Caki2 (cell line): ENCODE measurements at regions not wholly inside any gene's neighbourhood (a gene's known extent, or its start where the extent isn't known, plus 50 kb on each side); places are given as distances from the start of the nearest gene placed in this dataset.
"Not testable (repeated sequence)": the region's sequence is repeated elsewhere in the genome, so short reads cannot be mapped to it uniquely, and the experiment has no call there.

Source experiments
- DNase-seq: peaks from one replicate; pipeline ENCODE4 v3.0.0-alpha.2; 2015; ENCODE audit warnings: low read depth
- in situ Hi-C: cut with HindIII; loops from 2 replicates; pipeline ENCODE4 v1.10.0; 2016; ENCODE audit warnings: low sequenced_read_pairs, low pct_unique_long_range_greater_than_20kb, mixed read lengths

DNA sequence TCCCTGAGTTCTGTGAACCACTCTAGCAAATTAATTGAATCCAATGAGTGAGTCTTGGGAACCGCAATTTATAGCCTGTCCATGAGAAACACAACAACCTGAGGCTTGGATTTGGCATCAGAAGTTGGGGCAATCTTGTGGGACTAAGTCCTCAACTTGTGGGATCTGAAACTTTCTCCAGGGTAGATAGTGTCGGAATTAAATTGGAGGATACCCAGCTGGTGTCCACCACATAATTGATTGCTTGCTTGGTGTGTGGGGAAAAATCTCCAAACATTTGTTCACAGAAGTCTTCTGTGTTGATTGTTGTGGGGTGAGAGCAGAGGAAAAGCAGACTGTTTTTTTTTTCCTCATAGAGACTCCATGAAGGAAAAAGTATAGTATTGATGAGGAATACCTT lies 320.6 kb upstream of the MEF2C start:
- no peak for DNase-seq
- in situ Hi-C loops, result no loop called here

DNA sequence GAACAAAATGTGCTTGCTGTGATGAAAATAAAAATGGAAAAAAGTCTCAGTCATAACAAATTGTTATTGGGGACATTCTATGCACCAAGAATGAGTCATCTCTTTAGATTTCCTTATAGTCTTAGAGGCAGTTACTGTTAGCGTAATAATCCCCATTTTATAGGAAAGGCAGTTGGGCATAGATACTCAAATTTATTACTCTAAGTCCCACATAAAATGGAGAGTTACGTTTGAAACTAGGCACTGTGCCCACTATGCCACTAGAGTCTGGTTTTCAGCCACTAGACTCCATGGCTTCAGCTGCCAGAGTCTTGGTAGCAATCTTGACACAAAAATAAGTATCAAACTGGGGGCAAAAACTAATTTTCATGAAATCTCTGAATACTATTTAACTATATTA lies 317.9 kb upstream of the MEF2C start:
- DNase-seq, result no peak
- in situ Hi-C loops, result no loop called here

DNA sequence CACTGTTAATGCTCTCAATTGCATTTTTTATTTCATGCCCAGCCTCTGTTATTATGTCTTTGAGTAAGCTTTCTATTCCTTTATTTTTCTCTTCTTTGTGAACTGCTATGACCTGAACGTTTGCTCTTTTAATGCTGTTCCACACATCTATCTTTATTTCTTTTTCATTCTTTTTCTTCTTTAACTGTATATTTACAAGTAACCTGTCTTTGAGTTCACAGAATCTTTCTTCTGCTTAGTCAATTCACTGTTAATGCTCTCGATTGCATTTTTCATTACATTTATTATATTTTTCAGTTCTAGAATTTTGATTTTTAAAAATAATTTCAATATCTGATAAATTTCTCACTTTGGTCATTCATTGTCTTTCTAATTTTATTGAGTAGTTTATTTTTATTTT lies 316.3 kb upstream of the MEF2C start:
- in situ Hi-C loops, result no loop called here
- DNase-seq, result no peak

DNA sequence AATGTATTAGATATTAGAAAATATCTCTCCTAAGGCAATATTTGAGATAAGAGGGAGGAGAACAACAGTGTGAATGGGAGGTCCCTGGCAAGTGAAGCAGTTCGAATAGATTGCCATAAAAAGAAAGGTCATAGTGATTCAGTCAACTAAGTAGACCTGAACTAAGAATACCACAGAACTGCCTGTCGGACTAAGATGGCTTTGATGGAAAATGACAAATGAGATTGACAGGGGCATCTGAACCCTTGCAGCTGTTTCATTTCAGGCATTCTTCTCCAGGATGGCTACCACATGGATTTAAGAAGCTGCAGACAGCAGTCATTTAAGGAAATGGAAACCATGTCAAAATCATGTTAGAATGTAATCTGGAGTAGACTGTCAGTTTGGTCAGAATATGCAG lies 308.4 kb upstream of the MEF2C start:
- in situ Hi-C loops, result no loop called here
- no peak for DNase-seq

DNA sequence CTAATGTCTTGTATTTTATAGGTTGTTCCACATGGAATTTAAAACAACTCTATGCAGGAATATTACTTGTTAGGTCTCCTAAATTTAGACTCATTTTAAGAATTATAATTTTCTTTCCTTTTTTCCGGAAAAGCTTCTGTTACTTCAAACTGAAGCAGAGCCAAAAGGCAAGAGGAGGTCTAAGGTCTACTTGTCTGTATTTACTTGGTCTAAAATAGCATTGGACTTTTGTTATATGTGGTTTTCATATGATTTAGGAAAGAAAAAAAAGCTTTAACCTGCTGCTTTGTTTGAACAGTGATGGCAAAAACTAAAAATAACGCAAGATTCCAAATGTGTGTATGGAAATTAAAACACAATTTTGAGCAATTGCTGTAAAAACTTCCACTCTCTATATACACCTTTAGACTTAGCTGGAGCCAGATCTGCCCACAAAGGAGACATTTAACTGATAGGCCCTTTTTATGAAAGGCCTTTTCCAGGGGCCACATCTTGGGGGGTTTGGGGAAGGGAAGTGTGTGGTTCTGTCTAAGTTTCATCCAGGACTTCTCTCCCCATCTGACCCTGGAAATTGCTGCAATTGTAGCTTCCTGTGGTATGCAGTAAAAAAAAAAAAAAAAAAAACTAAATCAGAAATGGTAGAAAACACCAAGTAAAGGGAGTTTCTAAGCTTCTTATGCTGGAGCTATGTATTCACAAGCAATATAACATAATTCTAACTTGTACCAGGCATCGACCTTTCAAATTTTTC lies 307.7 kb upstream of the MEF2C start:
- in situ Hi-C loops, result no loop called here
- no peak for DNase-seq

DNA sequence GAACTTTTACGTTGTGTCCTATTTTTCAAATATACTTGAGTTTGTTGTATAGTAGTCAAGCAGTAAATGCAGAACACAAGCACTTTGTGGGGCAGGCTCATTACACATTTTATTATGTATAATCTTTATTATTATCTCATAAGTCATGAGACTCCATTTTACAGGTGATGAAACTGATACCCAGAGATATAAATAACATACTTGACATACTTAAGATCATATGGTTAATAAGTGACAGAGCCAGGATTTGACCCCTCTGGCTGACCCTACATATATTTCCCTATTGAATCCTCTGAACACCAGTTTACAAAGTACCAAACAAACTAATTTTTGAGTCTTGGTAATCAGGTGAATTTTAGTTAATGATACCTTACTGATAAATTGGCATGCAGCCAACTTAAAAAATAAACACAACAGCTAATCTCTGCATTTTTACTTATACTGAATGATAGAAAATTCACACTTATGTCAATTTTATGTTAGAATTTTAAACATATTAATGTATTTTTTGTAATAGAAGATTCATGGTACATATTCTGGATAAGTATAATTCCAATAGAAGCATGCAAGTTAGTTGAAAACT lies 305.0 kb upstream of the MEF2C start:
- in situ Hi-C loops, result no loop called here
- no peak for DNase-seq

DNA sequence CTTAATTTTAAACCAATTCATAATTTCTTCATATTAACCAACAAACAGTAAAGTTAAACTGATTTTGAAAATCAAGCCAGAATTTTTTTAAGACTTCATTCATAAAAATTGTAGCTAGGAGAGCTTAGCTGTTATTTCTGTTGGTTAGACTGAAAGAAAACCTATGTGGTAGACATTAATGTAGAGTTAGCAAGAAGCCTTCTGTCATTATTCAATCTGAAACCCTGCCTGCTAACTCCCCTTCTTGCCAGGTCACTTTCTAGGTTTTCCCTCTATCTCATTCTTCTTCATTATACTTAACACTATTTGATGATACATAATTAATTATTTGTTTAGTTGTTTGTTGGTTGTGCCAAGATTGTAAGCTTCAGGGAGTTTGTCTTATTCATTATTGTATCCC lies 304.3 kb upstream of the MEF2C start:
- in situ Hi-C loops, result no loop called here
- no peak for DNase-seq

DNA sequence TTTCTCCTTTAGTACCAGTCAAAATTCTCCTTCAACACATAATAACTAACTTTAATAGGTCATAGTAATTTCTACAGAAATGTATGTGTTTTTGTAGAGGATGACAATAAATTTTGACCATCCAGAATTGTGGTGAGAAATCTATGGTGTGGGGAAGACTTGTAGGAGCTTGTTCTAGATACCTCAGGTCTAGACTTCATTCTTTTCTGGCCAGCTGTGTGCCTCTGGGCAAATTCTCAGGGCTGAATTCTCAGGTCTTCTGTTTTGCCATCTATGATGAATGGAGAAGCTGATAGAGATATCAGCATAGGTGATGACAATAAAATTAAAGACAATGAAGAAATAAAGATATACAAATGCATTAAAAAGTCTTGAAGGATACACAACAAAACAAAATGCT lies 298.6 kb upstream of the MEF2C start:
- in situ Hi-C loops, result no loop called here

DNA sequence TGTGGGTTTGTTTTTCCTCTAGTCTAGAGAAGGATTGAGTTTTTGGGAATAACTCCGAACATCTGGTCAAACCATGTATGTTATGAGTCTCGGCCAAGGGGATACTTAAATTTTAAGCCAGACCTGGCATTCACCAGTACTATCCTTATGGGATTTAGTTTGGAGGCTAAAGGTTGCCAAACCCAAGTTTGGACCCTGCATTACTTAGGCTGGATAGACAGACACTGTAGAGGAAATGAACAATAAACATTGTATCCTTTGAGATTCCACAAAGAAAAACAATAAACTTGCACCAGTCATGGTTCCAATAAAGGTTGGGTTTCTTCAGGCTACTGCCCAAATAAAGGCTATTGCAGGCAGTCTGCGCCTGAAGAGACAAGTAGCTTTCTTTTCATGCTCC lies 296.7 kb upstream of the MEF2C start:
- no peak for DNase-seq
- in situ Hi-C loops, result no loop called here

More for the DNA sequence above, 298.6 kb upstream of the MEF2C start:
- no peak for DNase-seq

DNA sequence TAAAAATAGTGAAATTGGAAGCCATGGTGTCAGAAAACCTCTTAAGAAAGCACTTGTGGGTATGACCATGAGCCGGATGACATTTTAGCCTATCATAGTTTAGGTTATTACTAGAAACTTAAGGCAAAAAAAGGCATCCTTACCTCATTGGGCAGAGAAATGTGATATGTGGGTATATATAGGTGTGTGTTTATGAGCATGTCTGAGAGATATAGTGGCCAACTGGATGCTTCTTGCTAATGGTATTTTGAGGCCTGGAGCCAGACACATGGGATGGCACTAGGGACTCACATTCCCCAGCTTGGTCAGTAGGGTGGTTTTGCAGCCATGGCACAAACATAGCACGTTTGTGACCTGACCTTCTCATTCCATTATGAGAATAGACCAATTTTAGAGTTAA lies 295.6 kb upstream of the MEF2C start:
- DNase-seq, result no peak
- in situ Hi-C loops, result no loop called here

DNA sequence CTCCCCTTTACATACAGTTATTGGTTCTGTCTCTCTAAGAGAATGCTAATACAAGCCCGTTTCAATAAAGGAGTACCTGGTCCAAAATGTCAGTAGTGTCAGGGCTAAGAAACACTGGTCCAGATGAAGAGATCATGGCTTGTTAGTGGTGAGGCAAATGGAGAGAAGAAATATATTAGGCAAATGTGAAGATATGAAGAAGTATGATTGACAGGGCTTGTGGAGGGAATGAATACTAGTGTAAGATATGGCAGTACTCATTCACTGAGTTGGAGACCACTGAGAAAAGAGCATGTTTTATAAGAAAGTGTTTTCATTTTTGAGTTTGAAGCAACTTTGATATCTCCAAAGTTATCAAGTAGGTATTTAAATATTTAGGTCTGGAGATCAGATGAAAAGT lies 290.5 kb upstream of the MEF2C start:
- DNase-seq, result no peak
- in situ Hi-C loops, result no loop called here

DNA sequence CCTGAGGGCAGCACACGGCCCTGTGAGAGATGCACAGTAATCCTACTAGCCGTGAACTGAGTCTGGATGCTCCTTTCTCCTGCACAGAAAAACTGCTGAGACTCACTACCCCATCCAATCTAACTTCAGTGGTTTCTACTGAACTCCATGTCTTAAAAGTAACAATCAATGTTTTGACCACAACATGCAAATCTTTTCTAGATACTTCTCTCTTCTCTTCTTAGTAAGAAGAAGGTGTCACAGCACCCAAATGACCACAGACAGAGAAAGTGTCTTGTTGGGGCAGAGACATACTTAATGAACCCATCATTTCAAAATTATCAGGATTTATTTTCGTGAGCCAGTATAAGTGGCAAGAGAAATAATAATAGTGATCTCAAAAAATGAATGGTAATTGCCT lies 285.8 kb upstream of the MEF2C start:
- DNase-seq, result no peak
- in situ Hi-C loops, result no loop called here

DNA sequence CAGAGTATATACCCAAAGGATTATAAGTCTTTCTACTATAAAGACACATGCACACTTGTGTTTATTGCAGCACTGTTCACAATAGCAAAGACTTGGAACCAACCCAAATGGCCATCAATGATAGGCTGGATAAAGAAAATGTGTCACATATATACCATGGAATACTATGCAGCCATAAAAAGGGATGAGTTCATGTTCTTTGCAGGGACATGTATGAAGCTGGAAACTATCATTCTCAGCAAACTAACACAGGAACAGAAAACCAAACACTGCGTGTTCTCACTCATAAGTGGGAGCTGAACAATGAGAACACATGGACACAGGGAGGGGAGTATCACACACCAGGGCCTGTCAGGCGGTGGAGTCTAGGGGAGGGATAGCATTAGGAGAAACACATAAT lies 281.7 kb upstream of the MEF2C start:
- DNase-seq, in situ Hi-C loops: not testable (repeated sequence)

DNA sequence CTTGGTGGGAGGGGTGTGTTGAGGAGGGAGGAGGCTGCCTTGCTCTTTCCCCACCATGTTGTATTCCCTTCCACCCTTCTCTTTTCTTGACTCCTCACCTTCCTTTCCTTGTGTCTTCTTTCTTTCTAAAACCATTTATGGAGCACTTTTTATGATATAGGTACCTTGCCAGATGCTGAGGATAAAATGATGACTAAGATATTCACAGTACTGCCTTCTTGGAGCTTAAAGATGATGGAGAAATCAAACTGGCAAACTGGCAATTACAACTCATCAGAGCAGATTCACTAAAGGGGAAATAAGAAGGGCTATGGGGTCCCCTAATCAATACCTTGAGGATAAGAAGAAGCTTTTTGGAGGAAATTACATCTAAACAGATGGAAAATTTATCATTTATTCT lies 273.2 kb upstream of the MEF2C start:
- in situ Hi-C loops, result no loop called here
- no peak for DNase-seq

DNA sequence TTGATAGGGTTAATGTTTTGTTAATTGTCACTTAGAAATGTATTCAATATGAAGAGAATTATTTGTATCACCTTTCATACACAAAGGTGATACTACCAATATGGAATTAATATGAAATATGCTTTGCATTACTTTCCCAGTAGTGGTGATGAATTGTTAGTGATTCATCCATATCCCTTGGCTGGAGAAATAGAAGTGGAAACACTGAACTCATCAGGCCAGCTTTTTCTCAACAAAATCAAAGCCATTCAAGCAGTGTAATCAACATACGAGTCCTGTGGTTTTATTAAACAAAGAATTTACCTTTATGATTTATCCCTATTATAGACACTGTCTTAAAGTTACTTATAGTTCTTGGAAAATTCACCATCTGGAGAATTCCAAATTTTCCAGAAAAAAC lies 264.0 kb upstream of the MEF2C start:
- in situ Hi-C loops, result no loop called here
- no peak for DNase-seq

DNA sequence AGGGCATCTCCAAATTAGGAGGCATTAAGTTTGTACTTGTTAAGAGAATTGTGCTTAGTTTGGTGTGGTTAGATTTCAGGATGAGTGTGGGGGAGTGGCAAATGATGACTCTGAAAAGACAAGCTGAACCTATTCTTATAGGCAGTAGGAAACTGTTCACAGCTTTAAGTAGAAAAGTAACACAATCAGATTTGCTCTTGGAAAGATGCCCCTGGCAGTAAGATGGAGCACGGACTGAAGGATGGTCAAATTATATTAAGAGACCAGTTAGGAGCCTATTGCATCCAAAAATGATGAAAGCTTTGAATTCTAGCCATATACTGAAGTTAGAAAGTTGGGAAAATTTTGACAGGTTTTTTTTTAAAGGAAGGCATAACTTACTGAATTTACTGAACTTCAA lies 254.2 kb upstream of the MEF2C start:
- in situ Hi-C loops, result no loop called here

DNA sequence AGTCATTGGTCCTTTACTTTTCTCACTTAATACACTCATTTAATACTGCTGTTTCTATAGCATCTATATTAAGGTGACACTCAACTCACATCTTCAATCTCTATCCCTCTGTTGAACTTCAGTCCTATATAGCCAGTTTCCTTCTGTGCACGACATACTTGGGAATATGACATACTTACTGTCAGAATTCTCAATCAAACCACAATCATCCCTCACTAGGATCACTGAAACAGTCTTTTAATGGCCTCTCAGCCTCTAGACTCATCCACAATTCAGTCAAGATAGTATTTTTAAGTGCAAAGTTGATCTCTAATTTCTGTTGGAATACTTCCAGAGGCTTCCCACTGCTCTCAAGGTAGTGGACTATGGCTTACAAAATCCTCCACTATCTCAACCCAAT lies 251.0 kb upstream of the MEF2C start:
- in situ Hi-C loops, result no loop called here

More for the DNA sequence above, 254.2 kb upstream of the MEF2C start:
- no peak for DNase-seq

DNA sequence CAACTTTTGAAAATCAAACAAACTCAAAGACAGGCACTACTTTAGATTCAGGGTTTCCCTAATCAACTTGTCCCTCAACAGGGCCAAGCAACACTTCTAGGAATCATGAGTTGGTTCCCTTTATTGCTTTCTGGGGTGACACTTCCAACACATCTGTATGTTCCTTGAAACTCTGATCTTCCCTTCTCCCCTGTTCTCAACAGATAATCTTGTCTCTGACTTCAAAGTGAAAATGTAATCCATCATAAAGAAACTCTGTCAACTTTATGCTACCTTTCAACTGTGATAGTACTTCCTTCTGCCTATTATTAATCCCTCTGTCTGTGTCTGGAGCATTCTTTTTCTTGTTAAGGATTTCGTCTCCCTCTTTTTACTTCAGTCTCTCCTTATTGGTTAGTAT lies 250.1 kb upstream of the MEF2C start:
- in situ Hi-C loops, result no loop called here
- no peak for DNase-seq

More for the DNA sequence above, 251.0 kb upstream of the MEF2C start:
- no peak for DNase-seq

DNA sequence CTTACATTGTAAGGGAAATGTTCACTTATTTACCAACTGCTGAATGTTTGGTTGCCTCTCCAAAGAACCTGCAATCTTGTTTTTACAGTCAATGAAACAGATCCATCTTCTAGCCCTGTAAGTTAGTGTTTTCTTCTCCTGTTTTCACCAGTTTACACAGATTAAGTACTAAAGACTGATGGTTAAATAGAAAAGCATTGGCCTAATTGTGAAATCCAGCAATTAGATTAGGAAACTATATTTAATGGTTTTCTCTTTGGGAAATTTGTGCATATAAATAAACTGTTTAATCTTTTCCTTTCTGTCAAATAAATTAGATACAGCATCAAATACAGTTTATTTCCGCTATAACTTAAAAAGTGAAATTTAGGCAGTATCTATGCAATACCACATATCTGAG lies 247.9 kb upstream of the MEF2C start:
- no peak for DNase-seq

DNA sequence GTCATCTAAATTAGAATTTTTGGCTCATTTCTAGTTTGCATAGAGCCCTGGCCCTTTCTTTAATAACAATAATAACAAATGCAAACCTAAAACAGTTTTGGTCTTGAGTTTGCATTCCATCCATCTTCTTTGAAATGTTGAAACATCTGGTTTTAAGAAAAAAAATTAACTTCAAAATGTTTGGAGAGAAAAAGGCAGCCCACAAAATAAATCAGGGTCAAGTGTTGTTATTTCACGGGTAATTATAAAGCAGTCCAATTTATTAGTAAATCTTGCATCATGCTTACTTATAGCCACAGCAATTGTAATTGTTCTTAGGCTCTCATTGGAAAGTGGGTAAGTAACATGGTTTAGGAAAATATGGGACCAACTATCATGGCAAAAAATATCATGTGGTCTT lies 247.0 kb upstream of the MEF2C start:
- DNase-seq, result no peak
- in situ Hi-C loops, result no loop called here

More for the DNA sequence above, 247.9 kb upstream of the MEF2C start:
- in situ Hi-C loops, result no loop called here
